Endothelial cell of umbilical vein (primary cell): ENCODE measurements at regions not wholly inside any gene's neighbourhood (a gene's known extent, or its start where the extent isn't known, plus 50 kb on each side); places are given as distances from the start of the nearest gene placed in this dataset.

Experiments
- BruUV-seq: library from RNA; stranded (reverse); fragments of 400-500 nt; replicated peaks from 2 replicates; lab custom pipeline; 2021; lab: Mats Ljungman, UMichigan
- CTCF ChIA-PET: fragments of 300-600, 350-600 bp; sonication (Branson Sonifier 250); formaldehyde crosslinking; loops from one replicate; lab custom pipeline; 2021; ENCODE audit warnings: antibody characterized with exemption, inconsistent platforms; lab: Charles Lee
- POLR2A ChIA-PET: fragments of 300-600, 350-600 bp; sonication (Branson Sonifier 250); formaldehyde crosslinking; loops from one replicate; lab custom pipeline; 2021; ENCODE audit warnings: antibody characterized with exemption, inconsistent platforms; lab: Charles Lee
- DNase-seq: peaks from one replicate; pipeline ENCODE4 v3.0.0-alpha.2; 2011; ENCODE audit warnings: low read depth, low spot score
- FAIRE-seq: peaks from 2 replicates; lab custom pipeline; 2011; peaks lifted over from hg19 to GRCh38; lab: Jason Lieb, UNC
- H2AFZ ChIP-seq: 2 replicates; pipeline ENCODE4 v1.6.0; 2012; ENCODE audit warnings: low read depth, low read length, control low read depth, inconsistent platforms
- H3K27ac ChIP-seq: 2 replicates; pipeline ENCODE4 v1.5.1; 2011; ENCODE audit warnings: low read depth, mild to moderate bottlenecking, control low read depth, low read length, moderate library complexity; ENCODE audit not compliant: insufficient read depth
- H3K27me3 ChIP-seq, 2 experiments: 2 replicates each; pipeline versions ENCODE4 v1.6.0 to v1.6.1; 2011; ENCODE audit warnings: low read length in 2 of 2, mixed read lengths in 1 of 2; ENCODE audit not compliant: control insufficient read depth in 2 of 2, insufficient read depth in 2 of 2
- H3K36me3 ChIP-seq, 2 experiments: 2 replicates in 1 of 2; 3 replicates in 1 of 2; pipeline ENCODE4 v1.5.1; 2011; ENCODE audit warnings: low read length in 2 of 2, mild to moderate bottlenecking in 1 of 2, moderate library complexity in 1 of 2; ENCODE audit not compliant: control insufficient read depth in 2 of 2, insufficient read depth in 2 of 2; ENCODE audit errors: extremely low read depth in 1 of 2
- H3K4me1 ChIP-seq: 3 replicates; pipeline ENCODE4 v1.5.1; 2011; ENCODE audit warnings: mild to moderate bottlenecking, low read length; ENCODE audit not compliant: control insufficient read depth, insufficient read depth; ENCODE audit errors: extremely low read depth
- H3K4me2 ChIP-seq: 2 replicates; pipeline ENCODE4 v1.6.1; 2011; ENCODE audit warnings: low read length, control low read depth, mixed read lengths; ENCODE audit not compliant: insufficient read depth
- H3K4me3 ChIP-seq, 3 experiments: fragments of 200-600 bp in 1 of 3; sonication (generic), shearing (Covaris generic) in 1 of 3; replicated peaks in 1 of 3; 2 replicates each; pipeline ENCODE4 v1.5.1; 2011 to 2016; ENCODE audit warnings: control low read depth in 3 of 3, low read length in 3 of 3, mild to moderate bottlenecking in 2 of 3, inconsistent platforms in 1 of 3, low read depth in 1 of 3, moderate library complexity in 1 of 3; ENCODE audit not compliant: insufficient read depth in 1 of 3
- H3K79me2 ChIP-seq: 2 replicates; pipeline ENCODE4 v1.6.0; 2012; ENCODE audit warnings: low read length, inconsistent platforms; ENCODE audit not compliant: control insufficient read depth, insufficient read depth
- H3K9ac ChIP-seq: replicated peaks from 2 replicates; pipeline ENCODE3; 2011; ENCODE audit warnings: low read length, control low read depth; ENCODE audit not compliant: insufficient read depth; ENCODE audit errors: extremely low read depth
- H3K9me1 ChIP-seq: replicated peaks from 3 replicates; pipeline ENCODE4 v1.6.0; 2011; ENCODE audit warnings: mild to moderate bottlenecking, low read length; ENCODE audit not compliant: control insufficient read depth, insufficient read depth; ENCODE audit errors: extremely low read depth
- H3K9me3 ChIP-seq: replicated peaks from 2 replicates; pipeline ENCODE4 v1.5.1; 2012; ENCODE audit warnings: low read length, inconsistent platforms; ENCODE audit not compliant: control insufficient read depth, insufficient read depth
- H4K20me1 ChIP-seq: replicated peaks from 2 replicates; pipeline ENCODE3; 2011; ENCODE audit warnings: mild to moderate bottlenecking, low read length; ENCODE audit not compliant: control insufficient read depth, insufficient read depth; ENCODE audit errors: extremely low read depth
- CTCF ChIP-seq, 2 donors: IDR thresholded peaks; 1 replicate in 1 of 2; 2 replicates in 1 of 2; pipeline ENCODE4 v1.5.1; 2011; ENCODE audit warnings: low read length in 2 of 2, mild to moderate bottlenecking in 2 of 2, moderate library complexity in 2 of 2, control low read depth in 1 of 2, inconsistent platforms in 1 of 2, low read depth in 1 of 2; ENCODE audit not compliant: insufficient read depth in 1 of 2; ENCODE audit errors: extremely low read depth in 1 of 2
- EZH2 ChIP-seq: IDR thresholded peaks from 2 replicates; pipeline ENCODE4 v1.6.1; 2012; ENCODE audit warnings: borderline replicate concordance, low read depth, mild to moderate bottlenecking, moderate library complexity, low read length, inconsistent platforms; ENCODE audit not compliant: severe bottlenecking
- FOS ChIP-seq: IDR thresholded peaks from 2 replicates; pipeline ENCODE4 v1.6.1; 2011; ENCODE audit warnings: mild to moderate bottlenecking, low read length, moderate library complexity, borderline replicate concordance; ENCODE audit not compliant: insufficient read depth
- GATA2 ChIP-seq: IDR thresholded peaks from 2 replicates; pipeline ENCODE4 v1.7.0; 2011; ENCODE audit warnings: low read depth, mild to moderate bottlenecking, moderate library complexity, mixed read lengths, low read length; ENCODE audit not compliant: insufficient read length, insufficient read depth
- JUN ChIP-seq: IDR thresholded peaks from 2 replicates; pipeline ENCODE4 v1.6.1; 2011; ENCODE audit warnings: borderline replicate concordance, low read depth; ENCODE audit not compliant: insufficient read length, insufficient read depth
- MAX ChIP-seq: IDR thresholded peaks from 2 replicates; pipeline ENCODE4 v1.6.1; 2011; ENCODE audit not compliant: insufficient read depth, insufficient read length
- MYC ChIP-seq: IDR thresholded peaks from one replicate; pipeline ENCODE4 v1.6.1; 2011; ENCODE audit warnings: mild to moderate bottlenecking, low read depth, low read length
- POLR2A ChIP-seq: IDR thresholded peaks from 2 replicates; pipeline ENCODE4 v1.6.1; 2012; ENCODE audit warnings: low read depth, mild to moderate bottlenecking, control low read depth, low read length
- POLR2AphosphoS5 ChIP-seq: IDR thresholded peaks from 2 replicates; pipeline ENCODE4 v1.6.1; 2012; ENCODE audit warnings: low read depth, mild to moderate bottlenecking, control low read depth, low read length, moderate library complexity; ENCODE audit not compliant: insufficient read depth
- dilution Hi-C: fragments of 300-500 bp; cut with MboI; formaldehyde crosslinking; loops from one replicate; pipeline ENCODE4 v1.15.0; 2019; ENCODE audit warnings: low sequenced_read_pairs; ENCODE audit not compliant: extremely low pct_ligation_motif_present
- intact Hi-C: fragments of 100-400 bp; cut with micrococcal nuclease; formaldehyde crosslinking; loops from one replicate; pipeline ENCODE4 v1.10.0; 2022

- DNase-seq (no peak), FAIRE-seq (no peak)
- Histone ChIP-seq H3K9me1 (no peaks in the 10 kb centered on the region), H3K27me3 (no peaks in the 10 kb centered on the region), H3K79me2 (no peaks in the 10 kb centered on the region), H4K20me1 (no peaks in the 10 kb centered on the region), H3K9ac (no peak overlapping the region), H3K4me2 (no peak overlapping the region), H3K4me1 (no peaks in the 10 kb centered on the region), H3K36me3 (no peaks in the 10 kb centered on the region), H3K4me3 (no peak overlapping the region), H3K9me3 (peaks cover 2% of the 10 kb centered on the region), H3K27ac (no peak overlapping the region), H2AFZ (no peak overlapping the region)
- intact Hi-C loops = no loop called here
- dilution Hi-C loops = no loop called here
- POLR2A ChIA-PET = no interaction called here
- no peak for TF ChIP-seq MAX
- TF ChIP-seq GATA2 = no peak
- no peak for TF ChIP-seq CTCF (IDR thresholded peaks at IDR 0.05; ENCODE audit: extremely low read depth in 1 of 2, insufficient read depth in 1 of 2, low read depth in 1 of 2, low read length in 2 of 2)
- no TSS peak for BruUV-seq
- CTCF ChIA-PET = no interaction called here
Observed at GRCh38 chr13:85461621-85462020, 337.6 kb downstream of the SLITRK6 start.

GRCh38 chr13:85445534-85445933 lies 353.7 kb downstream of the SLITRK6 start:
- BruUV-seq = no TSS peak
- POLR2A ChIA-PET = no interaction called here
- dilution Hi-C loops = no loop called here

More at GRCh38 chr13:85445534-85445933, 353.7 kb downstream of the SLITRK6 start:
- H3K4me1 ChIP-seq = no peaks in the 10 kb centered on the region
- no peaks in the 10 kb centered on the region for H3K79me2 ChIP-seq
- no peaks in the 10 kb centered on the region for H3K27me3 ChIP-seq
- DNase-seq (no peak), FAIRE-seq (no peak)
- TF ChIP-seq MYC (no peak), POLR2AphosphoS5 (no peak), MAX (no peak), GATA2 (no peak), EZH2 (no peak), JUN (no peak), FOS (no peak), CTCF (IDR thresholded peaks at IDR 0.05; ENCODE audit: extremely low read depth in 1 of 2, insufficient read depth in 1 of 2, low read depth in 1 of 2, low read length in 2 of 2) (no peak), POLR2A (no peak)
- H3K9ac ChIP-seq = no peak overlapping the region
- no peaks in the 10 kb centered on the region for H3K9me3 ChIP-seq
- intact Hi-C loops = no loop called here
- H4K20me1 ChIP-seq = no peaks in the 10 kb centered on the region
- H3K36me3 ChIP-seq = no peaks in the 10 kb centered on the region
- no peak overlapping the region for H2AFZ ChIP-seq
- H3K9me1 ChIP-seq = no peaks in the 10 kb centered on the region
- H3K4me3 ChIP-seq = no peak overlapping the region
- CTCF ChIA-PET = no interaction called here
- no peak overlapping the region for H3K27ac ChIP-seq
- no peak overlapping the region for H3K4me2 ChIP-seq
